ENCODE measurements at regions not wholly inside any gene's neighbourhood (a gene's known extent, or its start where the extent isn't known, plus 50 kb on each side); places are given as distances from the start of the nearest gene placed in this dataset.

DNA sequence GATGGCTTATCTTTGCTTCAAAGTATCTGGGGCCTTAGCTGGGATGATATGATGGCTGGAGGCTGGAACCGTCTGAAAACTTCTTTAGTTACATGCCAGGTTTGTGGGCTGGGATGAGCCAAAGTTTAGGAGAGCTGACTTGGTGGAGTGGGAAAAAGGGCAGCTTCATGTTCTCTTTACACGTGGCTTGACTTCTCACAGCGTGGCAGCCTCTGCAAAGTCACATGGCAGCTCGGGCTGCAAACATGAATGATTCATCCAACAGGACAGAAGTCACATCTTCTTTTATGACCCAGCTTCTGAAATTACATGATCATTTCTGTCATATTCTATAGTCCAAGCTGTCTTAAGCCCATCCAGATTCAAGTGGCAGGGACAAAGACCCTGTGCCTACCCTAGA, 176.0 kb downstream of the OLFM4 start:
- ATAC-seq: no peak

DNA sequence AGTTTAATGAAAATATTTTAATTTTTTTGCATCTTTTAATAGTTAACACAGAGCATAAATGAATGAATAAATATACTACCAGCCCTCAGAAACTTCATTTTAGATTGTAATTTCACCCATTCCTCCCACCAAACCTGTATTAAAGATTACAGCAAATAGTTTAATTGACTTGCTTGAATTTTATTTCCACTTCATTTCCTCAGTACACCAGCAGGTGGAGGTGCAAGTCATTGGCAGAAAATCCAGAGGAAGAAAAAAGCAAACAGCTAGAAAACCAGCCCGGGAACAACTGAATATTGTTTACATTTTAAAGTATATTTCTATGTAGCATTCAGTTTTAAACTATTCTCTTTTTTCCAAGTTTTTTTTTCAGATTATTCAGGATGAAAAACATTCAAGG, 177.8 kb downstream of the OLFM4 start:
- ATAC-seq: no peak

DNA sequence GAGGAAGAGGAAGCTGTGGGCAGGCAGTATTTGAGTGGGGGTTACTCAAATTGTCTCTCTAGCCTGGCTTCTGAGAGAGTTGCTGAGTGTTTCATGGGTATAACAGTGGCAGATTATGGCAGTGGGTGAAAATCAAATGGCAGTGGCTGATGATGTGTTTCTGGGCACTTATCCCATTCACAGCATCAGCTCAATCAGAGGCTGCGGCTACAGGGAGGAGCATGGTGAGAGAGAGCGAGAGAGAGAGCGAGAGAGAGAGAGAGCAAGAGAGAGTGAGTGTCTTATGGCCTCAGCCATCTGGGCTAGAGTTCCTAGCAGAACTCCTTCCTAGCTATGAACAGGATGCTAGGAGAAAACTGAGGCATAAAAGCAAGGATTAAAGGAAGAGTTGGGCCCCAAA, 178.9 kb downstream of the OLFM4 start:
- no peak for ATAC-seq

DNA sequence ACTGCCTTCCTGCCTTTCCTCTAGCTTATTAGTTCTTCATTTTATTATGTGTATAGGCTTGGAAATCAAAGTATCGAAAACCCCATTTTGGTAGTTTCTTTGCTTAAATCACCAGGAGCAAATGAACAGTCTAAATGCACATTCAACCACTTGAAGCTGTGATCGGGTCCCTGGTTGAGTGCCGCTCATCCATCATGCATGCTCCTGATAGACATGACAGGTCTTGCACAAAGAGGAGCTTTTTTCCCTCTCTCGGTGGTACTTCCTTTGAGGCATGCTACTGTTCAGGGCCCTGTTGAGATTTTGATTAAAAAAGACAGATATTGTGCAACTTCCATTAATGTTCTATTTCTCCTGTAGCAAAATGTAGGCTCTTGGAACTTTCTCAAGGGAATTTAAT, 185.8 kb downstream of the OLFM4 start:
- ATAC-seq: no peak

DNA sequence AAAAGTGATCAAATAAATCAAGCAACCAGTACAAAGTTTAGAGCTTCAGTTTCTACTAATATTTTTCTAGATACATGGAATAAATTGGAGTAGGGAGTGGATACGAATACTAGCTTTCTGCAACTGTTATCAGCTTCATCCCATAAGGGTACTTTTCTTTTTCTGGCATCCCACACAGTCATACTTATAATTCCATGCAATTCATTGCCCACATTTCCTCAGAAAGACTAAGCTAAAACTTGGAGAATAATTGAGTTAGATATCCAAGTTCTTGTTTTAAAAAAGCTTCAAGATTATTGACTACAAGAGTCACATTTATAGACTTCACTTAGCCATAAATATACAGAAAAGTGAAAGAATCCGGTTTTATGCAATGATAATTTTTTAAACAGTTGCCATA, 186.9 kb downstream of the OLFM4 start:
- no peak for ATAC-seq

DNA sequence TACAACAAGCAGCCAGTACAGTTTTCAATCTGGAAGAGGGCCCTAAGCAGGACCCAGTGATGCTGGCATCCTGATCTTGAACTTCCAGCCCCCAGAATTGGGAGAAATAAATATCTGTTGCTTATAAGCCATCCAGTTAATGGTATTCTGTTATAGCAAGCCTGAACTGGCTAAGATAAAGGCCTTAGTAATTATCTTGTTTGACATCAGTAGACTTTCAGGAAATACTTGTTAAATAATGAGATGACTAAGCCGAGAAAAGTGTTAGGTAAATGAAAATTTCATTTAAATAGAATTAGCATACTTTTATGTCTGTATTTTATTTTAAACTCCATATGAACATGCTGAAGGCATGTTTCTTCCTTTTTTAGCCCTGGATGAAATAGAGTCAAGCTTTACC, 188.2 kb downstream of the OLFM4 start:
- ATAC-seq: peak; percentile 78

DNA sequence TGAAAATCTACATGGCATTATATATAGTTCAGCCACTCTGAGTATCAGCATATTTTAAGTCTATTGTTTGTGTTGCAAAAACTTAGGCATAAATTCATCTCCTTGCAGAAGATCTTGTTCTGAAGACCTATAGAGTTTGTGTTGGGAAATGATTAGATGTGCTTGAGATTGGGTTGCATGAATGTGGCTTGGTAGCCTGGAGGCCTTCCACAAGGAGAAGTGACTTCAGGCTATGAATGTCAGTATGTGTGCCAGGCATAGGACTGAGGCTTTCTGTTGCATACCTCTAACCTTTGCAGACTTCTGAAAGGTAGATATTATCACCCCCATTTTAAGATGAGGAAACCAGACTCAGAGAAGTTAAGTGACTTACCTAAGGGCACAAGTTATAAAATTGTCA, 188.6 kb downstream of the OLFM4 start:
- no peak for ATAC-seq

DNA sequence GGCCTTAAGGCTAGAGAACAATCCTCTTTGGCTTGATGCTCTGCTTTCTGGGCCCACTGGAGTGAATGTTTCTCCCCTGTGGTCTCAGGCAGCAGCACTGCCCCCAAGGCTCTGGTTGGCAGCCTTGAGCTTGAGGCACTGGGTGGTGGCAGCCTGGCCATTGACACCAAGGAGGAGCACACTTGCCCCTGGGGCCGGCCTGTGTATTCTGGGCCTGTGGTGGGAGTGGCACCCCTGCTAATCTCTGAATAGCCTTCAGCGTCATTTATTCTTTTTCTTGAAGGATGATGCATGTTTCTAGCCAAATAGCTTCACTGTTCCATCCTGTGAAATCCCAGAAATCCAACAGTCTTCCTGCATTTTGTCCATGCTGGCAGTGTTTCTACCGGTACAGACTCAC, 191.4 kb downstream of the OLFM4 start:
- ATAC-seq: no peak

DNA sequence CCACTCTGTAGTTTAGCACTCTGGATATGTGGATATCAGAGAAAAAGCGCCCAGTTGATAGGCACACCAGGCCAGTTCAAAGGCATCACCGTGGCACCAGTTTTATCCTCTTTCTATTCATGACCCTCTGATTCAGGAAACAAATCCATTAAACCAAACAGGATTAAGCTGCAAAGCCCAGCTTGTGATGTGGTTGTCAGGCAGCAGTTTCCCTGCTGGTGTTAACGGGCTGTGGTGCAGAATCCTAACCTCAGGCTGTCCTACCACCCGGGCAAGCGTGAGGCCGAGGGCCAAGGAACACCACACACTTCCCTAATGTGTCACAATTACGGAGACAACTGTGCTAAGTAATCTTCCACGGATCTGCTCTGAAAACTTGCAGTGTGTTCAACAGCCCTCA, 209.1 kb downstream of the OLFM4 start:
- no peak for ATAC-seq

DNA sequence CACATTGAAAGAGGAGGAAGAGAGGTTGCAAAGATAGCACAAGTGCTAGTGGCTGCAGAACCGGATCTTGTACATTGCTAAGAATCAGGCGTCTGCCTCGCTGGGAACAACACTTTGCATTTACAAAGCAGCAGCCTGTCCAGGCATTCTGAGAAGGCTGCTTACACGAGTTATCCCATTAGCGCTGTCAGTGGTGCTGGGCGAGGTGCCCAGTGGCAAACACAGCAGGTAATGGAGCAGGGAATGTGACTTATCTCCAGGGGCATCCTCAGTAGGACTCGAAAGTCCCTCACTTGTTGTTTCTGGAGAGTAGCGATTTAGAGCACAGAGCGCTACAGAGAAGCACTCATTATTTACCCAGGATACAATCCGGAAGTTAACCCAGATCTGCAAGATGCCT, 209.6 kb downstream of the OLFM4 start:
- ATAC-seq: no peak

DNA sequence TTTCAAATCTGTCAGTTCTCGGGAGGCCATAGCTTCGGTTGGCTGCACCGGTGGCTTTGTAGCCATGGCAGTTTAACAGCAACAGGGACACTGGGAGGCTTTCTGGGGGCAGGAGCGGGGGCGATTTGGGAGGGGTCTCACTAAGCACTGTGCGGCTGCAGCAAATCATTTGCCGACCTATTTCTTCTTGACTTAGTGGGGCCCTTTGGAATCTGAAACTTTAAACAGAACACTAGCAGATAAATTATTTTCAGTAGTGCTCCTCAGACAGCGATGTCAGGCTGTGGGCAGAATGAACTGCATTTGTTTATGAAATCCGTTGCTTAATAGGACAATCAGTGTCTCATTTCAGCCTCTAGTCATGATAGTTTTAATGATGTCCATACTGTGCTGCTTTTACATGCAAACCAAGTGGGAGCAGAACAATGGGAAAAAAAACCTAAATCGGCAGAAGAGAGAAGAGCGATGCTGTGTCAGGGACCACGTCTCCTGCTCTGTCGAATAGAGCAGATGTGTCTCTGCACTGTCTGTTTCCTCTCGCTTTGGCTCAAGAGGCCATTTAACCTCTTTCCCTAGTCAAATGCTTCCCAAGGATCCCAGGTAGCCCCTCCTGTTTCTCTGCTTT, 211.9 kb downstream of the OLFM4 start:
- no peak for ATAC-seq

DNA sequence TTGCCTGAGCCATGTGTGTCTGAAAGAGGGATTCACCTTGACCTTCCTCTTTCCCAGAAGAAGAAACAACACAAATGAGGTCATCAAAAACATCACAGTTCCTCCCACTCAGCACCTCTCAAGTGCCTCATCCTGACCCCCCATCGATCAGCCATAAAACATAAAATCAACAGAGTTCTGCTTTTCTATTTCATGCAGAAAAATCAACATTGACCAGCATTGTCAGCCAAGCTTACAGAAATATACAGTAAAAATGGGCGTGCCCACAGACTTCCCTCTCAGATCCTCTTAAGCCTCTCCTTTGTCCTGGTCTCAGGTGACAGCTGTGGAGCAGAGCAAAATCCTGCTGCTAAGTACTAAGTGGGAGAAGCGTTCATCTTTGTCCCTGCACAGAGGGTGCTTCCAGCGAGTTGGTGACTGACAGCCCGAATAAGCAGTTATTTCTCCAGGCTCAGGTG, 213.3 kb downstream of the OLFM4 start:
- no peak for ATAC-seq

DNA sequence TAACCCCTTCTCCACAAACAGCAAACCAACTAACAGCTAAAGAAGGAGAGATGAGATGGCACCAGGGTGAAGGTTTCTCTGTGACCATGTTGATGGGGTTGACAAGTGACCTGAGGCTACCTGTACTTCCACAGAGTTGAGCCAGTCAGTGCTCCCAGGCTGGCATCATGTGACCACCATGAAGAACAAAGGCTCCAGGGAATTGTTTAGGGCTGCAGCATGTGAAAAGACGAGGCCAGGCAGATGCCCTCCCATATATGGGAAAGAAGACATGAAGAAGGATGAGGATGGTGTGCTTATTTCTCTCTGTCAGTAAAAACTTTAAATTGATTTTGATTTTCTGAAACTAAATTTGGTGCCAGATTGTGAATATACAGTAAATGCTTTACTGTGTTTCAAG, 220.6 kb downstream of the OLFM4 start:
- ATAC-seq: no peak

DNA sequence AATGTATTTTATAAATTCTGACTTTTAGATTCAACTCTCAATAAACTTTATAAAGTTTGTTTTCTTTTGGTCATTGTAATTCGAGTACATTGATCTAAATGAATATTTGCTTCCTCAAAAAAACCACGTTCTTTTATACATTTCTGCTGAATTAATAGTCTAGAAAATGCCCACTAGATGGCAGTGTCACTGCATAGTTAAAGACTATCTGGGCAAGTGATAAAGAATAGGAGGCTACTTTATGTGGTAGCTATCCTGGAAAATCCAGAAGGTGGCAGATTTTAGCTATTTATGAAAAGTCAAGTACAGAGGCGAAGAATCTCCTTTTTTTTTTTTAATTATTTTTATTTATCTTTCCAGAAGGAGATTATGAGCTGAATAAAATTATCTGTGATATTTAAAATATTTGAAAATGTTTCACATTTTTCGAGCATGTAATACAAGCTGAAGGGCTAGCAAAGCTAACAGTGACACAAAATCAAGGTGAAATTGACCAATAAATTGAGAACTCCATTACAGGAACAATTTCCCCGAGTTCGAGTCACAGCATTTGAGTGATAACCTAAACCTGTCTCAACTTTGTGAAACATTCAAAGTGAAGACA, 221.8 kb downstream of the OLFM4 start:
- peak; percentile 78 for ATAC-seq

DNA sequence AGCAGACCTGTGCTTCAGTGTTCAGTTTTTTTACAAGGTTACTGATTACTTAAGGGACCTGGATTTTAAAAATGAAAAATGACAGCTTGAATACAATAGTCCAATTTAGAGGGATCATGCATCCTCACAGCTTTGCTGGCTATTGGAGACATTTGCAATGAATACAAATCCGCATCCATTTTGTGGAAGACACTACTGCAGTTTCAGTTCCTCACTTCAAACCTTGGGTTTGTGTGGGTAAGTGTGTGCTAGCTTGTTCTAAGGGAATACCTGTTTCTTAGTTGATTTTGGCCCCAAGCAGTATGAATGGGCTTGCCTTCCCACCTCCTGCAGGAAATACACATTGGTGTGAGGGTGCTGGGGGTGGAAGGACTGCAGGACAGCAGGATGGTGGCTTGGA, 222.4 kb downstream of the OLFM4 start:
- ATAC-seq: no peak

DNA sequence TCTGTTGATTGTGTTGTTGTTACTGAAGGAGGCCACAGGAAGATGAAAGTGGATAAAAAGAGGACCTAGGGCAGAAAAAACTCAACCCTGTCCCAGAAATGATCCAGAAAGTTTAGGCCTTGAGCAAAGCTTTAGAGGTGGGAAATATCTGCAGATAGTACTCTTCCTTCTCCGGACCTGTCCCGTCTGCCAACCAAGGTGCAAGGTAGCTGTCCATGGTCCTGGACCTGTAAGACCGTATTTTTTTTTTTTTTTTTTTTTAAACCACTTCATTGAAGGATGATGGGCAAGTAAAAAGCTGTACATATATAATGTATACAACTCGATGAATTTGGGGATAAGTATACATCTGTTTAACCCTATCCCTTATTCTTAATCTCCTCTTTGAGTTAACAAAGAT, 225.9 kb downstream of the OLFM4 start:
- ATAC-seq: no peak

DNA sequence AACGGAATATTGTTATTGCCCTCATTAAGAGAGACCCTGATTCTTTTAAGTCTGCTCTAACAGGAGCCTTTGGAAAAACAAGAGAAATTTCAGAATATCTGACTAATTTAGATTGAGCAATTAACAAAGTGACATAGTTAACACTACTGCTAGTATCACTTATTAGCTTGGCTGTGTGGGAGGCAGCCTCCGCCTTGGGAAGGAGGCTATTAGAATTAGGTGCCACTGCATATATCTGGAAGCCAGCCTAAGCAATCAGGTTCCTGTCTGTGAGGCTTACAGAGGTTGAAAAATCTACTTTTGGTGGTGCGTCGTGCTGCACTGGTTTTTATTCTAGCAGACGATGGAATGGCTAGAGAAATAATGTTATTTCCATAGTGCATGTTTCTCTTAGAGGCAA, 227.2 kb downstream of the OLFM4 start:
- no peak for ATAC-seq

DNA sequence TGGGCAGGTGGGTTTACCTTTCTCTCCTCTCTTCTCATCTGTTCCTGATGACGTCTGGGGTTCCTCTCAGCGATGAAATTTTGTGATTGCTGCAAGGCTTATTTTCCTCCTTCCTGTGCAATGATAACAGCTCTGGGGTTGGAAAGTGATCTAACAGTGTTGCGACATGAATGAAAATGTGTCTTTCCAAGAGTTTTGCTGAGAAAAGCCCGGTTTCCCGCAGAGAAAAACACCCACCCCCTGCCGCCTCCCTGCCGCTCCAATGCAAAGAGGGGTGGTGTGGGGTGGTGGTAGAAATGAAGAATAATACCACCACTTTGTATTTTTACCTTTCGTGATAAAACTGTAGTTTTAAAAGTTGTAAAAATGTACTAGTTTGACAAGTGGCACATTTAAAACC, 232.0 kb downstream of the OLFM4 start:
- ATAC-seq: no peak

DNA sequence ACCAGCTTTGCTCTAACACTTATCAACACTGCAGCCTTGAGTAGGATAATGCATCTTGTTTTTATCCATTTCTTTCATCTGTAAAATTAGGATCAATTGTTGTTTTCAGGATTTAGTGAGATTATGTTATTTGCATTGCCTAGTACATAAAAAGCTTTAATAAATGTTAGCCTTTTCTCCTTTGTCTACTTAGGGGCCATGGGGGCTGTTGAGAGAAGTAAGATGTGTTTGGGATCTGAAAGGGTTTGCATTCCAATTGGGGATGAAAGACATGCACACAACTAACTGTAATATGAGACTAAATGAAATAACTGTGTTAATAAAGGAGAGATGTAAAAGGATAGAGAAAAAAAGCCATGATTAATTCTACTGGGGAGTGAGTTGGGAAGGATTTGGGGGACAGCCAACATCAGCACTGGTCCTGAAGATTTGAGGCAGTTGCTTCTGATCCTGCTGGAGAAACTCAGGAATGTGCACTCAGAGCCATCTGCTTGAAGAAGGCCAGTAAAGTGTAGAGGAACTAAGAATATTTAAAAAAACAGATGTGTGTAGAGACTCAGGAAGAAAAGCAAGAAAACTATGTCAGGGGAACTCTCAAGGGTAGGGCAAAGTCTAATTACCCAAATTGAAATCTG, 236.3 kb downstream of the OLFM4 start:
- ATAC-seq: no peak

DNA sequence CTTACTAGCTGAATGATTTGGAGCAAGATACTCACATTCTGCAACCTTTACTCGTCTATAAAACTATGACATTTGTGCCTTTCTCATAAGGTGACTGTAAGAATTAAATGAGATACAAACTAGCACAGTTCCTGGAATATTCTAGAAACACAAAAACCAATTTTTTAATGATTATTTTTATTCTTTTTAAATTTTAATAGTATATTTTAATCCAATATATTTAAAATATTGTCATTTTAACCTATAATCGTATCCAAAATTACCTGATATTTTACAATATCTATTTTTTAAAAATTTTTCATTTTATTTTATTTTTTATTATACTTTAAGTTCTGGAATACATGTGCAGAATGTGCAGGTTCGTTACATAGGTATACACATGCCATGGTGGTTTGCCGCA, 238.1 kb downstream of the OLFM4 start:
- no peak for ATAC-seq

DNA sequence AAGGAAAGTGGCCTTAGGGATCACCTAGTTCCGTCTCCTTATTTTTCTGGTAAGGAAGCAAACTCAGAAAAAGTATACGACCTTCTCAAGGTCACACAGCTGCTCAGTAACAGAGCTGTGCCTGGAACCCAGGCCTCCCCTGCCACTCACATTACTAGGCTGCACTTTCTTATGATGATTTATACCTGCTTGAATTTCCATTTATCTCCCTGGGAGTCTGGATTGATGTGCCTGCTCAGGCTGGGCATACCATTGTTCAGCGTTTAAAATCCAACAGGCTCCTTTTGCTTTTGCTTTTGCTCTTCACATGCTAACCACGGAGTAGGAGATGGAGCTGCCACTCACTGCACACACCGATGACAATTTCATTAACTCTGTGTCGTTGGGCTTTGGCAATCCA, 241.0 kb downstream of the OLFM4 start:
- no peak for ATAC-seq

DNA sequence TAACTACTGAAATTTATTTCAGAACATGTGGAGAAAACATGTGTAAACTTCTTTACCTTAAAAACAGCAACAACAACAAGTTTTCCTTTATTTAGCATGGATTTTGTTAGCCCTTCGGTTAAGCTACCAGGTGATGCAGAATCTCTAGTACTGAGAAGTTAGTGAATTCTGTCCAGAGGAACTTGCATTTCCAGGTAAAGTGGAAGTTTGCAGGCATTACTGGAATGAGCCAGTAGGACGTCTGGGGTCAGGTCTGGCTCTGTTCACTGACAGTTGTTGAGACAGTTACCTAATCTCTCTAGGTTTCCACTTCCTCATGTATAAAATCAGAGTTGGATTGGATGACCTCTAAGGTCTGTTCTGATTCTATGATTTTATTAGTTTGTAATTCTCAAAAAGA, 244.3 kb downstream of the OLFM4 start:
- no peak for ATAC-seq

DNA sequence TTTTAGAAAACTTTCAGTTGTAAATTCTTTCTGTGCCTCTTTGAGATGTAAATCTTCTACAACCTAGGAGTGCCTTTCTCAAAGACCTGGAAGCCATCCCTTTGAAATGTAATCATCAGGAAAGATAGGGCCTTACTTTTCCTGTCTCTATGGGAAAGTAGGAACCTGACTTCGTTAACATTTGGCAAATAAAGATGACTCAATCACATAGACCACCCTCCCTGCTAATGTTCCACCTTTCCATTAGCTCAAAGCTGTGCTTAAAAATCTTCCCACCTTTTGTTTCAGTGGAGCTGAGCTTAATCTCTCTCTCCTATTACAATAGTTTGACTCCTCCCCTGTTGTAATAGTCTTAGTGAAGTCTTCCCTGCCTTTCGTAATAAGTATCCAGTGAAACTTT, 247.7 kb downstream of the OLFM4 start:
- no peak for ATAC-seq

DNA sequence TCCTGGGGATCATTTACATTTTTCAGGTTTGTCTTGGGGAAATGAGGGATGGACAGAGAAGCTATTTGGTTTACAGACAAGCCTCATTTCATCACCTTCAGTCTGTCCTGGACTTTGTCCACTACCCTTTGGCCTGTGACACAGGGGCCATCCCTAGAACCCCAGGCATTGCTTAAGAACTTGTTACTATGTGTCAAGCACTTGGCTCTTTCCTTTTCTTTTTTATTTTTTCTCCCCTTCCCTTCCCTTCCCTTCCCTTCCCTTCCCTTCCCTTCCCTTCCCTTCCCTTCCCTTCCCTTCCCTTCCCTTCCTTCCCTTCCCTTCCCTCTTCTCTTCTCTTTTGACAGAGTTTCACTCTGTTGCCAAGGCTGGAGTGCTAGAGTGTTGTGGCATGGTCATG, 253.1 kb downstream of the OLFM4 start:
- no peak for ATAC-seq

Measured in esophagus mucosa (tissue), 1 donor.